Activated naive CD8-positive, alpha-beta T cell treated with anti-CD3 and anti-CD28 coated beads, Interleukin-2, amount 10 ng/mL, durations not matched to agents 7 days and 5 days (primary cell): ENCODE measurements at regions not wholly inside any gene's neighbourhood (a gene's known extent, or its start where the extent isn't known, plus 50 kb on each side); places are given as distances from the start of the nearest gene placed in this dataset.
A peak's percentile ranks its signal among the peaks of the same experiment; 100 is the strongest.
"Not testable (repeated sequence)": the region's sequence is repeated elsewhere in the genome, so short reads cannot be mapped to it uniquely, and the experiment has no call there.

Experiments
- ATAC-seq: fragments of 150-1000 bp; cut with Tn5 transposase; one replicate; pipeline ENCODE4 v1.10.0; 2021; ENCODE audit warnings: low read depth, moderate library complexity
- POLR2A ChIA-PET: fragments of 350-600 bp; sonication (Branson Sonifier 250); formaldehyde crosslinking; loops from one replicate; lab custom pipeline; 2021; ENCODE audit warnings: antibody characterized with exemption; lab: Charles Lee
- DNase-seq: peaks from one replicate; pipeline ENCODE4 v3.0.0; 2021
- H3K27ac Mint-ChIP-seq: one replicate; pipeline ENCODE4 v1.8.0; 2022; ENCODE audit warnings: mild to moderate bottlenecking, mixed read lengths
- H3K27me3 Mint-ChIP-seq: one replicate; pipeline ENCODE4 v1.8.0; 2022; ENCODE audit warnings: mild to moderate bottlenecking, moderate library complexity, mixed read lengths
- H3K36me3 Mint-ChIP-seq: one replicate; pipeline ENCODE4 v1.8.0; 2021; ENCODE audit warnings: mild to moderate bottlenecking, mixed read lengths
- H3K4me1 Mint-ChIP-seq: one replicate; pipeline ENCODE4 v1.8.0; 2021; ENCODE audit warnings: mixed read lengths
- H3K4me3 Mint-ChIP-seq: one replicate; pipeline ENCODE4 v1.8.0; 2022; ENCODE audit warnings: mild to moderate bottlenecking, moderate library complexity, mixed read lengths
- H3K9me3 Mint-ChIP-seq: one replicate; pipeline ENCODE4 v1.8.0; 2021; ENCODE audit warnings: mixed read lengths

- ATAC-seq: no peak
- Mint-ChIP-seq H3K27me3 (no peaks in the 10 kb centered on the region), H3K4me3 (no peak overlapping the region), H3K4me1 (peaks cover 35% of the 10 kb centered on the region), H3K36me3 (peaks cover 17% of the 10 kb centered on the region), H3K9me3 (peaks cover 4% of the 10 kb centered on the region), H3K27ac (peak overlapping the region; percentile 19)
- POLR2A ChIA-PET: interaction anchor here (6.1 kb wide), 1 partner anchor 61 kb away, joined by 101 read pairs; the partner anchor contains the start of gene CD2AP
- no peak for DNase-seq
These were observed 60.9 kb upstream of the CD2AP start for GRCh38 chr6:47416396-47417345.

GRCh38 chr6:47419621-47420020 is 58.0 kb upstream of the CD2AP start:
- ATAC-seq (no peak), DNase-seq (no peak)
- Mint-ChIP-seq H3K4me3 (no peak overlapping the region), H3K9me3 (peaks cover 4% of the 10 kb centered on the region), H3K27me3 (no peaks in the 10 kb centered on the region), H3K36me3 (peaks cover 17% of the 10 kb centered on the region), H3K4me1 (peaks cover 25% of the 10 kb centered on the region), H3K27ac (no peak overlapping the region)
- POLR2A ChIA-PET: interaction anchor here (2.9 kb wide), 1 partner anchor 58 kb away, joined by 19 read pairs; the partner anchor contains the start of gene CD2AP

DNA sequence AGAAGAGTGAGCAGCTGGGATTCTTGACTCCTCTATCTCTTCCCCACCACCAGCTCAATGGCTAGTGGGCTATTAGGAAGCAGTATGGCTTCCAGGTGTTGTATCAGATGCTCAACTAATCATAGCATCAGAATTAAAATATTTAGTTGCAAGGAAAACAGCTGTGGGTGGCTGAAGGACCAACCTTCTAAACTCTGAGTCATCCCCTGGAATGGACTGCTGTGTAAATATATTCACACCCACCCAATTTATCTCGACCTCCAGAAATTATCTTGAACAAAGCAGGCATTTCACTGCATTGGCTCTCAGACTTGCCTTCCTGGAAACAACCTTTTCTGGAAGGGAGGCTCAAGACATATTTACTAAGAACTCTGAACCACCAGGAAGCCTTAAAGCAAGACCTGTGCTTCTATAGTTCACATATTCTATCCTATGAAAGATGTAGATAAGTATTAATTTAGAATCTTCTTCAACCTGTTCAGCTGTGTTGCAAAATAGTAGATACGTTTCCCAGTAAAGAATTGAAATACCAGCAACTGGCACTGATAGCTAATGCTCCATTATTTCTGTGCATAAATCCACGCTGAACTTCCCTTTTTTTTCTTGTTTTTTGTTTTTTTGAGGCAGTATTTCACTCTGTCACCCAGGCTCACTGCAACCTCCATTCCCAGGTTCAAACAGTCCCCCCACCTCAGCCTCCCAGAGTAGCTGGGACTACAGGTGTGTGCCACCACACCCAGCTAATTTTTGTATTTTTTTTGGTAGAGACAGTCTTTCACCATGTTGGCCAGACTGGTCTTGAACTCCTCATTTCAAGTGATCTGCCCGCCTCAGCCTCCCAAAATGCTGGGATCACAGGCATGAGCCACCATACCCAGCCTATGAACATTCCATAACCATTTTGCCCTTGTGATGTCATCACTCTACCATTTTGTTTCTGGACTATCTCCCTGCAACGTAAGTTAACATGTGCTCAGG is 56.9 kb upstream of the CD2AP start:
- H3K4me3 Mint-ChIP-seq: peak overlapping the region; percentile 18
- H3K9me3 Mint-ChIP-seq: peaks cover 5% of the 10 kb centered on the region
- H3K27me3 Mint-ChIP-seq: peaks cover 3% of the 10 kb centered on the region
- ATAC-seq: peak; percentile 74
- H3K4me1 Mint-ChIP-seq: peaks cover 20% of the 10 kb centered on the region
- POLR2A ChIA-PET: interaction anchor here (2.9 kb wide), 1 partner anchor 57 kb away, joined by 19 read pairs; the partner anchor contains the start of gene CD2AP
- no peak for DNase-seq
- peaks cover 19% of the 10 kb centered on the region for H3K36me3 Mint-ChIP-seq
- peak overlapping the region; percentile 70 for H3K27ac Mint-ChIP-seq

DNA sequence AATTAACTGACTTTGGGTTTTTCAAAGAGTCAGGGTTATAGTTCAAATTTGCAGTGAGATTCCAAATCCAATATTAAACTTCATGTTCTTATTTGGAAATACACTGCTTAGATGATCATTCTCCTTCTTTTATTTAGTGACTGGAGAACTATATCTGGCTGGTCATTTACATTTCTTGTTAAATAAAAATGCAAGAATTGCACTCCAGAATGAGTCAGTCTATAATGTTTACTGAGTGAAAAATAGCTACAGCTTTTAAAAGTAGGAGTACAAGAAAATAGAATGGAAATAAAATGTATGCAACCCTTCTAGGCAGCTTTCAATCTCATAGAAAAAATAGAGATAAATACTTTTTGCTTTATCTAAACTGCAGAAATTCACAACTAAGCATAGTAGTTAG is 54.5 kb upstream of the CD2AP start:
- ATAC-seq: no peak
- peaks cover 15% of the 10 kb centered on the region for H3K9me3 Mint-ChIP-seq
- DNase-seq: no peak
- H3K4me3 Mint-ChIP-seq: no peak overlapping the region
- peaks cover 22% of the 10 kb centered on the region for H3K36me3 Mint-ChIP-seq
- peaks cover 3% of the 10 kb centered on the region for H3K27me3 Mint-ChIP-seq
- no peak overlapping the region for H3K27ac Mint-ChIP-seq
- H3K4me1 Mint-ChIP-seq: peaks cover 18% of the 10 kb centered on the region
- POLR2A ChIA-PET: interaction anchor here (1.5 kb wide), 1 partner anchor 54 kb away, joined by 5 read pairs; the partner anchor contains the start of gene CD2AP

DNA sequence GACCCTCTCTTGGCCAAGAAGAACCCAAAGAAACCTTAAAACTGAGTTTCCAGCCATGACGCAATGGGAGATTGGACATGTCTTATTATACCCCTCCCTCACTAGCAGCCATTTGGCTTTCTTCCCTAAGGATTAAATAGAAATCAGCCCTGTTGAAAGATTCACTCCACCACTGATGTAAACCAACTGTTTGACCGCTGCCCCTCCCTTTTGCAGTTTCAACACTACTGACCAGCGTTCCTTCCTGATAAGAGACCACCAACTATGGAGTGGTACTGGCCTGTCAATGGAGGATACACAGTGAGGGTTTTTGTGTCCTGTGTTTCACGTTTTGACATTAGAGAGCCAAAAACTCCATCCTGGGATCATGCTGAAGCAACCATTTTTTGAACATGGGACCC is 53.2 kb upstream of the CD2AP start:
- Mint-ChIP-seq H3K4me1 (peaks cover 16% of the 10 kb centered on the region), H3K27ac (peak overlapping the region; percentile 19), H3K27me3 (peaks cover 3% of the 10 kb centered on the region), H3K36me3 (peaks cover 25% of the 10 kb centered on the region), H3K9me3 (peaks cover 20% of the 10 kb centered on the region), H3K4me3 (no peak overlapping the region)
- POLR2A ChIA-PET: interaction anchor here (2.0 kb wide), 1 partner anchor 53 kb away, joined by 6 read pairs; the partner anchor contains the start of gene CD2AP
- DNase-seq (no peak), ATAC-seq (no peak)

- H3K27me3 Mint-ChIP-seq, DNase-seq, H3K4me3 Mint-ChIP-seq, H3K27ac Mint-ChIP-seq, H3K4me1 Mint-ChIP-seq, ATAC-seq, POLR2A ChIA-PET: not testable (repeated sequence)
- Mint-ChIP-seq H3K36me3 (peaks cover 29% of the 10 kb centered on the region), H3K9me3 (peaks cover 28% of the 10 kb centered on the region)
These were observed 51.9 kb upstream of the CD2AP start for GRCh38 chr6:47425724-47426123.

- POLR2A ChIA-PET: no interaction called here
- Mint-ChIP-seq H3K27ac (no peak overlapping the region), H3K36me3 (peaks cover 31% of the 10 kb centered on the region), H3K4me1 (peaks cover 4% of the 10 kb centered on the region), H3K4me3 (no peak overlapping the region), H3K27me3 (peaks cover 3% of the 10 kb centered on the region), H3K9me3 (peaks cover 34% of the 10 kb centered on the region)
- ATAC-seq: no peak
- DNase-seq: no peak
These were observed 50.9 kb upstream of the CD2AP start for GRCh38 chr6:47426524-47427302.

DNA sequence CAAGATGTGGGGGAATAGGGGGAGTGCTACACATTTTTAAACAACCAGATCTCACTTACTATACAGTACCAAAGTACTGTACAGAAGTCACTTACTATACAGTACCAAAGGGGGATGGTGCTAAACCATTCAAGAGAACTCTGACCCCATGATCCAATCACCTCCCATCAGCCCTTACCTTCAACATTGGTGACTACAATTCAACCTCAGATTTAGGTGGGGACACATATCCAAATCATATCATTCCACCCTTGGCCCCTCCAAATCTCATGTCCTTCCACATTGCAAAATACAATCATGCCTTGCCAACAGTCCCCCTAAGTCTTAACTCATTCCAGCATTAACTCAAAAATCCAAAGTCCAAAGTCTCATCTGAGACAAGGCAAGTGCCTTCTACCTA is 49.9 kb upstream of the CD2AP start:
- POLR2A ChIA-PET: no interaction called here
- no peak for ATAC-seq
- peak overlapping the region; percentile 7 for H3K27ac Mint-ChIP-seq

More for the DNA sequence above, 49.9 kb upstream of the CD2AP start:
- Mint-ChIP-seq H3K36me3 (peaks cover 31% of the 10 kb centered on the region), H3K27me3 (peaks cover 3% of the 10 kb centered on the region), H3K4me1 (peaks cover 4% of the 10 kb centered on the region), H3K9me3 (peaks cover 36% of the 10 kb centered on the region), H3K4me3 (no peak overlapping the region)
- no peak for DNase-seq
